ENCODE measurements at regions not wholly inside any gene's neighbourhood (a gene's known extent, or its start where the extent isn't known, plus 50 kb on each side); places are given as distances from the start of the nearest gene placed in this dataset.

- TF ChIP-seq CTCF (IDR thresholded peaks at IDR 0.05; ENCODE audit: insufficient read depth, low read length) (no peak), GABPA (IDR thresholded peaks at IDR 0.05; ENCODE audit: low read depth) (no peak), REST (IDR thresholded peaks at IDR 0.05; ENCODE audit: insufficient replicate concordance, low read depth) (no peak)
Measured at GRCh38 chr5:3899093-3899492, 303.5 kb downstream of the IRX1 start.
